Activated CD8-positive, alpha-beta T cell treated with anti-CD3 and anti-CD28 coated beads for 36 hours (primary cell): ENCODE measurements at regions not wholly inside any gene's neighbourhood (a gene's known extent, or its start where the extent isn't known, plus 50 kb on each side); places are given as distances from the start of the nearest gene placed in this dataset.

Experiments
- ATAC-seq: fragments of 200-7000 bp; cut with Tn5 transposase; one replicate; pipeline ENCODE4 v1.10.0; 2021; ENCODE audit warnings: mild to moderate bottlenecking, moderate library complexity
- CTCF ChIA-PET: fragments of 350-600 bp; sonication (Branson Sonifier 250); formaldehyde crosslinking; loops from one replicate; lab custom pipeline; 2021; ENCODE audit warnings: antibody characterized with exemption; lab: Charles Lee
- POLR2A ChIA-PET: fragments of 350-600 bp; sonication (Branson Sonifier 250); formaldehyde crosslinking; loops from one replicate; lab custom pipeline; 2021; ENCODE audit warnings: antibody characterized with exemption; lab: Charles Lee
- DNase-seq: peaks from one replicate; pipeline ENCODE4 v3.0.0-alpha.2; 2020
- H3K27ac Mint-ChIP-seq: one replicate; pipeline ENCODE4 v1.8.0; 2021; ENCODE audit warnings: mild to moderate bottlenecking, mixed read lengths
- H3K27me3 Mint-ChIP-seq: one replicate; pipeline ENCODE4 v1.8.0; 2021; ENCODE audit warnings: mixed read lengths
- H3K36me3 Mint-ChIP-seq: one replicate; pipeline ENCODE4 v1.8.0; 2021; ENCODE audit warnings: low read depth, mixed read lengths
- H3K4me1 Mint-ChIP-seq: one replicate; pipeline ENCODE4 v1.8.0; 2021; ENCODE audit warnings: low read depth, mixed read lengths
- H3K4me3 Mint-ChIP-seq: one replicate; pipeline ENCODE4 v1.8.0; 2021; ENCODE audit warnings: mild to moderate bottlenecking, moderate library complexity, mixed read lengths
- H3K9me3 Mint-ChIP-seq: one replicate; pipeline ENCODE4 v1.8.0; 2021; ENCODE audit warnings: mixed read lengths
- CTCF ChIP-seq: fragments of 200-600 bp; IDR thresholded peaks from one replicate; pipeline ENCODE4 v1.8.0; 2022; ENCODE audit warnings: antibody characterized with exemption, mild to moderate bottlenecking
- intact Hi-C: fragments of 100-400 bp; cut with micrococcal nuclease; formaldehyde crosslinking; loops from one replicate; pipeline ENCODE4 v1.10.0; 2022

GRCh38 chr3:146747051-146747450 is 141.9 kb upstream of the PLSCR5 start:
- POLR2A ChIA-PET: no interaction called here
- DNase-seq: no peak
- H3K4me1 Mint-ChIP-seq: no peaks in the 10 kb centered on the region
- no peak for TF ChIP-seq CTCF
- H3K27me3 Mint-ChIP-seq: no peaks in the 10 kb centered on the region
- CTCF ChIA-PET: no interaction called here
- intact Hi-C loops: no loop called here
- no peaks in the 10 kb centered on the region for H3K36me3 Mint-ChIP-seq
- H3K9me3 Mint-ChIP-seq: peaks cover 3% of the 10 kb centered on the region
- no peak overlapping the region for H3K27ac Mint-ChIP-seq
- ATAC-seq: no peak
- H3K4me3 Mint-ChIP-seq: no peak overlapping the region

DNA sequence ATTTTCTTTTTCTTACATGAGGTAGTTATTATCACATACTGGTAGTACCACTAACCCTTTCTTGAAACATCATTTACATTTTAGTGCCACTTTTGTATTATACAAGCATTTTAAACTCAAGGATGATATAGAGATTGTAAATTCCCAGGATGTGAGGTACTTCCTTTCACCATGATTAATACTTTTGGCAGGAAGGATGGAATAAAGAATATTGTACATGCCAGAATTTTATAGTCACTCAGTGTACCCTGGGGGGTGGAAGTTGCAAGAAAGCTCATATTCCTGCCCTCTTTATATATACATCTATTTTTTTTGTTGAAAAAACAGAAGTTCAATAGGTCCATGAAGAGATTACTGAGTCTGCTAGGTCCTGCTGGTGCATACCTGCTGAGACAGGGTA is 141.0 kb upstream of the PLSCR5 start:
- ATAC-seq (no peak), DNase-seq (no peak)
- ChIA-PET POLR2A (no interaction called here), CTCF (no interaction called here)
- intact Hi-C loops: no loop called here
- Mint-ChIP-seq H3K4me1 (no peaks in the 10 kb centered on the region), H3K36me3 (no peaks in the 10 kb centered on the region), H3K27ac (no peak overlapping the region), H3K9me3 (peaks cover 3% of the 10 kb centered on the region), H3K4me3 (no peak overlapping the region), H3K27me3 (no peaks in the 10 kb centered on the region)
- no peak for TF ChIP-seq CTCF

- Mint-ChIP-seq H3K27ac (no peak overlapping the region), H3K27me3 (no peaks in the 10 kb centered on the region), H3K9me3 (no peaks in the 10 kb centered on the region), H3K4me3 (no peak overlapping the region), H3K36me3 (no peaks in the 10 kb centered on the region), H3K4me1 (no peaks in the 10 kb centered on the region)
- POLR2A ChIA-PET: no interaction called here
- DNase-seq: no peak
- TF ChIP-seq CTCF: no peak
- CTCF ChIA-PET: no interaction called here
- intact Hi-C loops: no loop called here
- no peak for ATAC-seq
Measured at GRCh38 chr3:146739203-146739671, 134.1 kb upstream of the PLSCR5 start.

- ChIA-PET CTCF (no interaction called here), POLR2A (no interaction called here)
- DNase-seq: no peak
- no peak for TF ChIP-seq CTCF
- intact Hi-C loops: no loop called here
- H3K4me3 Mint-ChIP-seq: no peak overlapping the region
- ATAC-seq: no peak
- H3K27me3 Mint-ChIP-seq: no peaks in the 10 kb centered on the region
- no peaks in the 10 kb centered on the region for H3K36me3 Mint-ChIP-seq
- no peak overlapping the region for H3K27ac Mint-ChIP-seq
- H3K9me3 Mint-ChIP-seq: peaks cover 5% of the 10 kb centered on the region
- no peaks in the 10 kb centered on the region for H3K4me1 Mint-ChIP-seq
Measured at GRCh38 chr3:146732325-146732724, 127.2 kb upstream of the PLSCR5 start.

DNA sequence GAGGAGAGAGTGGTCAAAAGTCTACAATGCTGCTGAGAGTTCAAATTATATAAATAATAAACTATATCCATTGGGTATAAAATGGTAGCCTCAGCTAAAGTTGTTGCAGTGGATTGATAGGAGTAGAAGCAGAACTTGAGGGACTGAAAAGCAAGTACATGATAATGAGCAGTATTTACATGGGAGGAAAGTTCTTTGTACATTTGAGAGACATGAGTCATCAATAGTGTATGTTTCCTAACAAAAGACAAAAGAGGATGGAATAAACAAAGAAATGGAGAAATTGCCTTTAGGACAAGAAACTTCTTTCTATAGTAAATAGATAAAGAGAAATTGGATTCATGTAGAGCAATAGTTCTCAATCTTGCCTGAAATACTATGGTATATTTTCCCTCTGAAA is 110.0 kb upstream of the PLSCR5 start:
- no peak overlapping the region for H3K27ac Mint-ChIP-seq

More for the DNA sequence above, 110.0 kb upstream of the PLSCR5 start:
- no peak for TF ChIP-seq CTCF
- no peaks in the 10 kb centered on the region for H3K27me3 Mint-ChIP-seq
- ATAC-seq: no peak
- H3K36me3 Mint-ChIP-seq: no peaks in the 10 kb centered on the region
- H3K9me3 Mint-ChIP-seq: no peaks in the 10 kb centered on the region
- ChIA-PET CTCF (no interaction called here), POLR2A (no interaction called here)
- no peaks in the 10 kb centered on the region for H3K4me1 Mint-ChIP-seq
- no peak for DNase-seq
- intact Hi-C loops: loop anchor here (5.0 kb wide), 1 partner anchor 603 kb away; no protein-coding TSS in a partner anchor
- H3K4me3 Mint-ChIP-seq: no peak overlapping the region
